GM21786 (cell line): ENCODE measurements at regions not wholly inside any gene's neighbourhood (a gene's known extent, or its start where the extent isn't known, plus 50 kb on each side); places are given as distances from the start of the nearest gene placed in this dataset.
"Not testable (repeated sequence)": the region's sequence is repeated elsewhere in the genome, so short reads cannot be mapped to it uniquely, and the experiment has no call there.

Source experiments
- ATAC-seq: cut with Tn5 transposase; IDR thresholded peaks from one replicate; pipeline ENCODE4 v1.9.1; 2021; ENCODE audit not compliant: unreplicated experiment

- ATAC-seq, result no peak
These were observed 894.3 kb downstream of the UQCRFS1 start for GRCh38 chr19:28318469-28319179.

- no peak for ATAC-seq
These were observed 896.5 kb downstream of the UQCRFS1 start for GRCh38 chr19:28316464-28316863.

- ATAC-seq, result no peak
These were observed 898.2 kb downstream of the UQCRFS1 start for GRCh38 chr19:28314756-28315155.

DNA sequence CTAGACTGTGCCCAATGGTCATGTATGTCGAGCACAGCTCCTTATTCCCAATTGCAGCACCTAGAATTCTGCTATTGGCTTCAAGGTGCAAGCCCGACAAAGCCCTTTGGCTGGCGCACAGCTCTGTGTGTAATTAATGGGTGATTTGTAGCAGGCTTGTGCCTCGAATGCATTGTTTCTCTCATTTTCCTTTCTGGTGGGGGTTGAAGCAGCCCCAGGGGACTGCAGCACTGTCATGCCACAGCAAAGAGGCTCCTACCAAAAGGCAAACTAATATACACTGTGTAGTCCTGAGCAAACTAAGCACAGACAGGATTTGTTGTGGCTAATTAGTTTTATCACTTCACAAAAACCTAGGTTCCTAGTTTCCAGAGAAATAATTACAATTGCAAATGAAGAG, 898.7 kb downstream of the UQCRFS1 start:
- ATAC-seq, result no peak

GRCh38 chr19:28313633-28314032, 899.3 kb downstream of the UQCRFS1 start:
- no peak for ATAC-seq

- ATAC-seq, result no peak
These were observed 900.7 kb downstream of the UQCRFS1 start for GRCh38 chr19:28312269-28312668.

DNA sequence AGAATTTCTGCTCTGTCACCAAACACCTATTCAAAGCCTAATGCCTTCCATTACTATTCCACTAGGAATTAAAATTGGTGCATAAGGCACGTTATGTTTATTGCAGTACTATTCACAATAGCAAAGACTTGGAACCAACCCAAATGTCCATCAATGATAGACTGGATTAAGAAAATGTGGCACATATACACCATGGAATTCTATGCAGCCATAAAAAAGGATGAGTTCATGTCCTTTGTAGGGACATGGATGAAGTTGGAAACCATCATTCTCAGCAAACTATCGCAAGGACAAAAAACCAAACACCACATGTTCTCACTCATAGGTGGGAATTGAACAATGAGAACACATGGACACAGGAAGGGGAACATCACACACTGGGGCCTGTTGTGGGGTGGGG, 902.1 kb downstream of the UQCRFS1 start:
- not testable (repeated sequence) for ATAC-seq

- no peak for ATAC-seq
These were observed 903.9 kb downstream of the UQCRFS1 start for GRCh38 chr19:28309070-28309469.

DNA sequence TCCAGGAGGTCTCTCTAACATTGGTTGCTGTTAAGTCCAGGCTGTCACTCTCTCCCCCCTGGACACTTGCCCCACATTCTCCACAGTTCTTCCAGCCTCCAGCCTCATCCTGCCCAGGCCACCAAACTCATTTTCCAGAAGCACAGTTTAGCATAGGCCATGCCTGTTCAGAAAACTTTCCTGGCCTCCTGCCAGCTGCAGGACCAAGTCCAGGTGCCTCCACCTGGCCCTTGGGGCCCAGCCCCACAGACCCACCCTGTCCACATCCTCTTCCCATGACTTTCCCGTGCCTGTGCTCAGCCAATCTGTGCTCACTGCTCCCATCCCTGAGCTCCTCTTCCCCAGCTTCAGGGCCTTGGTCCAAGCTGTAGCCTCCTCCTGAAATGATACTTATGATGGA, 905.0 kb downstream of the UQCRFS1 start:
- no peak for ATAC-seq

GRCh38 chr19:28307487-28307886, 905.5 kb downstream of the UQCRFS1 start:
- no peak for ATAC-seq

DNA sequence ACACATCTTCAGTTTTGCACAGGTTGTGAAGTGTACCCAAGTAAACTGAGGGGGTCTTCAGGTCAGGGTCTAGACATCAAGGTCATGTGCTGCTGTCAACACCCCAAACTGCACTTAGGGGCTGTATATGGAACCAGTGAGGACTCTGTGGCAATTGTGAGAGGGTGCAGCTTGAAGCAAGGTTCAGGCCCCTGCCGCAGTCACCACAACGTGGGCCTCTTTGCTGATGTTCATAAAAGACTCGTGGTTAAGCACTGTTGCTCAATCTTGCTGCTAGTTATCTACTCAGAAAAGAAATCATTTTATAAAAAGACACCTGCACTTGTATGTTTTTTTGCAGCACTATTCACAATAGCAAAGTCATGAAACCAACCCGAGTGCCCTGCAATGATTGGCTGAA, 907.4 kb downstream of the UQCRFS1 start:
- ATAC-seq, result no peak

DNA sequence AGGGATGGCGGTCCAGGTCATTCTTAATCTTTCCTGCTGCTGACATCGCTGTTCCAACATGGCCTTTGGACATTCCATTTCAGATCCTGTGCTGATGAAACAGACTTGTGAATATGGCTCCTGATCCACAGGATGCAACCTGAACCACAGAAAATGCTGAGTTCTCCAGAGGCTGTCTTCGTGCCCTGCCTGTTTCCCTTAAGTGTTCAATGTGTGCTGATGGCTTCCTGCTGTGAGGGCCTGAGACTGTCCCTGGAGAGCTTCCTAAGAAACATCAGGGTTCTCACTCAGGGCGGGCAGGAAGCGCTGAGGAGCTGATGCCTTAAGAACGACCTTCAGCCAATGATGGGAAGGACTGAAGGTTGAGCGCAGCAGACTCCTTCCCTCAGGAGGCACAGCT, 909.4 kb downstream of the UQCRFS1 start:
- ATAC-seq, result no peak

DNA sequence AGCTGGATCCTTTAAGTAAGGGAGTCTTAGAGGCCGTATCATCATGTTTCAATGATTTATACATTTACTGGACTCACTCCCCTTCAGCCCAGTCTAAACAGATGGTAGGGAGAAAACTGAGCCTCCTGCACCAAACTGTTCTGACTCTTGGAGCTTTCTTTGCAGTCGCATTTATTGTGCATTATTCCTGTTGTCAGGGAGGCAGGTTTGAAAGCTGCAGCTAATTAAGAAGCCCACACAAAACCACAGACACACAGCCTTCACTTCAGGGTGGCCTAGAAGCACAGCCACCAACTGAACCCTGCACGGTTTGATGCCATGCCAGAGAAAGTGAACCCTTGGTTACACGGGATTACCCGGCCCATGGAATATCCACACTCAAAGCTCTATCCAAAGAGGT, 911.0 kb downstream of the UQCRFS1 start:
- ATAC-seq, result no peak

- ATAC-seq, result no peak
These were observed 911.5 kb downstream of the UQCRFS1 start for GRCh38 chr19:28301463-28301862.

DNA sequence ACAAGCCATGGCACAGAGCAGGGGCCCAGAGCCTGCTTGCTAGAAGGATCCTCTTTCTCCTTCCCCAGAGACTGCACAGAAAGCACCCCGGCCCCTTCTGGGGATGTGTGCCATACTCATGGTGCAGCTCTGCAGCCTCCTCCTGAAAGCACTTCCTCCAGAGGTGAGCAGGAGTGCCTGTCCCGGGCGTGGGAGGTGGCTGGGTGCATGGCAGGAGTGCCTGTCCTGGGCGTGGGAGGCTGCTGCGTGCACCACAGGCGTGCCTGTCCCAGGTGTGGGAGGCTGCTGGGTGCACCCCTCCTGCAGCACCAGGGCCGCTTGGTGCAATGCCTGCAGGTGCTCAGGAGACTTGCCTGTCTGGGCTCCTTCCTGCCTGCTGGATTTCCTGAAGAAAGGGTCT, 913.3 kb downstream of the UQCRFS1 start:
- ATAC-seq, result no peak

DNA sequence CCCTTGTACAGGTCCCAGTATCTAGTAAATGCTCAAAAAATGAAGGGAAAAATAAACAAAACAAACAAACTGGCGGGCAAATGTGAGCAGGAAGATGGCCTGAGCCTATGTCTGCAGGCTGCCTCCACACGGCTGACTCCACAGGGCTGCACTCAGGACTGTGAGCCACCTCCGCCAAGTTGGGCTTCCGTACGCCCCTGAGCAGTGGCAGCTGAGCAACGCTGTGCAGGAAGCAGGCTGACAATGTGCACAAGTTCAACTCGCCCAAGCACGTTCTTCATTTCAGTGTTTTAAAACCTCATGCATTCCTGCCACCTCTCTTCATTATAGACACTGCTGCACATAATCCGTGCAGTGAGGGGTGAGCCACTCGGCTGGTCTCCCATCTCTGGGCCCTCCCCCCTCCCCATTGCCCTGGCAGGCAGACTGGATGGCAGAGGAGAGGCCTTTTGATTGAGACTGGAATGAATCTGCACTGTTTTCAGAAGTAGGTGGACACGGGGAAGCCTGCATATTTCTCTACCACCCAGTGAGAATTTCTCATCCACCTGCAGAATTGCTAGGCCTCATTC, 915.3 kb downstream of the UQCRFS1 start:
- no peak for ATAC-seq

GRCh38 chr19:28297036-28297435, 915.9 kb downstream of the UQCRFS1 start:
- no peak for ATAC-seq

DNA sequence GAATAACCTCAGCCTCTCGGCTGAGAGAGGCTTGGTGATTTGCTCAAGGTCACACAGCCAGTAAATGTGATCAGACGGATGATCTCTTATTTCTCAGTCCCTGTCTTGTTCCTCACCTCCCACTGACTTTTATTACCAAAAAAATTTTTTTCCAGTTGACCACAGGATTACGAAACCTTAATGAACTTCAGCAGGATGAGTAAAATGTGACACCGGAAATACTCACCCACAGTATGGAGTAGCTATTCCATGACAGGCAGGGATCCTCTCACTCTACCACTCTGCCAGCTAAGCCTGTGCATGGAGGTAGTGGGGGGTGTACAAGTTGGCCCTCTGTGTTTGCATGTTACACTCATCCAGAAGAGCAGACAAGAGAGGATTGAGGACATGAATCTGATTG, 916.4 kb downstream of the UQCRFS1 start:
- no peak for ATAC-seq

DNA sequence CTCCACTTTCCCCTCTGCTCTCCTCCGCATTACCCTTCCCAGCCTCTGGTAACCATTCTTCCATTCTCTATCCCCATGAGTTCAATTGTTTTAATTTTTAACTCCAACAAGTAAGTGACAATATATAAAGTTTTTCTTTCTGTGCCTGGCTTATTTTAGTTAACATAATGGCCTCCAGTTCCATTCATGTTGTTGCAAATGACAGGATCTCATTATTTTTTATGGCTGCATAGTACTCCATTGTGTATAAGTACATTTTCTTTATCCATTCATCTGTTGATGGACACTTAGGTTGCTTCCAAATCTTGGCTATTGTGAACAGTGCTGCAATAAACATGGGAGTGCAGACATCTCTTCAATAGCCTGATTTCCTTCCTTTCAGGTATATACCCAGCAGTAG, 918.0 kb downstream of the UQCRFS1 start:
- ATAC-seq, result not testable (repeated sequence)

DNA sequence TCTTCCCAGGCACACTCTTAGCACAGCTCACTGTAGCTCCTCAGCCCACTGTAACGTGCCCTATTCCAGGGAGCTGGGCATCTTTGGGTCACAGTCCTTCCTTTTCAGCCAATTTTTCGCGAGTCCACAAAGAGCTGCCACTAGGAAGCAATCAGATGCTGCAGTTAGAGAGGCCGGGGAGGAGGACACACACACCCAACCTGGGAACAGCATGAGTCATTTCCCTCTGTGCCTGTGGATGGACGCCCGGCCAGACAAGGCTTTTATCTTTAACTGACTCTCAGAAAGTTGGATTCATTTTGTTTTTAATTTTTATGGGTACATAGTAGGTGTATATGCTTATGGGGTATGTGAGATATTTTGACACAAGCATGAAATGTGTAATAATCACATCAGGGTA, 918.6 kb downstream of the UQCRFS1 start:
- ATAC-seq, result no peak

- no peak for ATAC-seq
These were observed 919.3 kb downstream of the UQCRFS1 start for GRCh38 chr19:28293685-28294084.

- ATAC-seq, result no peak
These were observed 920.0 kb downstream of the UQCRFS1 start for GRCh38 chr19:28292822-28293500.
